Stromal cell of bone marrow (primary cell): ENCODE measurements at regions not wholly inside any gene's neighbourhood (a gene's known extent, or its start where the extent isn't known, plus 50 kb on each side); places are given as distances from the start of the nearest gene placed in this dataset.

ENCODE experiments used
- DNase-seq: peaks from one replicate; pipeline ENCODE4 v3.0.0-alpha.2; 2012; ENCODE audit warnings: low read depth

- no peak for DNase-seq
Observed at GRCh38 chr9:106324591-106325280, 538.2 kb upstream of the ZNF462 start.

DNA sequence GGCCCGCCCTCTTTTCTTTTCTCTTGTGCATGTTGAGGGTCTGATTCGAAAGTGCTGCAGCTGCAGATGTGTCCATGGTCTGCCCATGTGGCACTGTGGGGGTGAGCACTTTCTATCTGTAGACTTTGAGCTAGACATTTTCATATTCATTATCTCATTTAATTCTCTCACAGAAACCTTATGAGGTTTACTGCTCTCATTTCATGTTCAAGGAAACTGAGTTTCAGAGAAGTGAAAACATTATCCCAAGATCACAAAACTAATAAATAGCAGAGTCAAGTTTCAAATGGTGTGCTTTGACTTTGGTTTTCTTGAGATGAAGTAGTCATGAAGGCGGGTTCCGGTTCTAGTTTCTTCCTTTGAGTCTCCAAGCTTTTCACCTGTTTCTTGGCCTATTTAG lies 536.5 kb upstream of the ZNF462 start:
- no peak for DNase-seq

- DNase-seq: no peak
Observed at GRCh38 chr9:106333481-106333880, 529.5 kb upstream of the ZNF462 start.

- DNase-seq: no peak
Observed at GRCh38 chr9:106334081-106334480, 528.9 kb upstream of the ZNF462 start.

- no peak for DNase-seq
Observed at GRCh38 chr9:106339882-106340281, 523.1 kb upstream of the ZNF462 start.

- DNase-seq: no peak
Observed at GRCh38 chr9:106350777-106351176, 512.2 kb upstream of the ZNF462 start.

DNA sequence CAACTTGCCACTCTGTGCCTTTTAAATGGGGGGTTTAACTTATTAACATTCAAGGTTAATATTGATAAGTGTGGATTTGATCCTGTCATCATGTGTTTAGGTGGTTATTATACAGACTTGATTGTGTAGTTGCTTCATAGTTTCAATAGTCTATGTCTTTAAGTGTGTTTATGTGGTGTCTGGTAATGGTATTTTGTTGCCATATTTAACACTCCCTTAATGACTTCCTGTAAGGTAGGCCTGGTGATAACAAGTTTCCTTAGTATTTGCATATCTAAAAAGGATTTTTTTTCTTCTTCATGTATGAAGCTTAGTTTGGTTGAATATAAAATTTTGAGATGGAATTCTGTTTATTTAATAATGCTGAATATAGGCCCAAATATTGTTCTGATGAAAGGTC lies 506.0 kb upstream of the ZNF462 start:
- DNase-seq: no peak

DNA sequence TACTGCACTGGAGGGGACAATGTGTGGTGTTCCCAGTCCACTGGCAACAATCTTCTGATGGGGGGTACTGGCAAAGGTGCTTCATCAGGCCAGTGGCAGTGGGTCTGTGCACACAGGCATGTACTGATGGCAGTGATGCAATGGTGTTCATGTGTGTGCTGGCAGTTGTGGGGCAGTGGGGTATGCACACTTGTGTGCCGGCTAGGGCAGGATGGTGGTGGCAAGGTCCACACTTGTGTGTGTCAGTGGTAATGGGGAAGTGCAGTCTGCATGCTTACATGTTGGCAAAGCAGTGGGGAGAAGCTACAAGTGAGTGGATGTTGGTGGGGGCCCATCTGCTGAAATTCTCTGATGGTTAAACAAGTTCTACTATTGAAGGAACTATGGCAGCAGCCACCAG lies 504.6 kb upstream of the ZNF462 start:
- DNase-seq: no peak

DNA sequence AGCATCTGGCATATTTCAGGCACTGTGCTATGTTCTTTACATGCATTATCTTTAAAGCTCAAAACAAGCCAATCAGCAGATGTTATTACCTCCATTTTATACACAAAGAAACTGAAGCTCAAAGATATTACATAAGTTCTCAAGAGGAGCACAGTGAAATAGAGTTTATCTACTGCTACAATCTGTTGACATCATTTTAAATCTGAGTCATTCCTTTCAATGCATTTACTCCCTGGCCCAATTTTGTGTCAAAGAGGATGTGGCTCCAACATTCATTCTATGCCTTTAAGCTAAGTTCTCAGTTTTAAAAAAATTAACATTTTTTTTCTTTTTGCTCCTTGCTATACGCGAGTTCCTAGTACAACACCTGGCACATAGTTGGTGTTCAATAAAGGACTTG lies 486.3 kb upstream of the ZNF462 start:
- DNase-seq: no peak

- DNase-seq: no peak
Observed at GRCh38 chr9:106383072-106383471, 479.9 kb upstream of the ZNF462 start.

GRCh38 chr9:106387965-106388364 lies 475.0 kb upstream of the ZNF462 start:
- DNase-seq: no peak

GRCh38 chr9:106393226-106393625 lies 469.7 kb upstream of the ZNF462 start:
- no peak for DNase-seq

DNA sequence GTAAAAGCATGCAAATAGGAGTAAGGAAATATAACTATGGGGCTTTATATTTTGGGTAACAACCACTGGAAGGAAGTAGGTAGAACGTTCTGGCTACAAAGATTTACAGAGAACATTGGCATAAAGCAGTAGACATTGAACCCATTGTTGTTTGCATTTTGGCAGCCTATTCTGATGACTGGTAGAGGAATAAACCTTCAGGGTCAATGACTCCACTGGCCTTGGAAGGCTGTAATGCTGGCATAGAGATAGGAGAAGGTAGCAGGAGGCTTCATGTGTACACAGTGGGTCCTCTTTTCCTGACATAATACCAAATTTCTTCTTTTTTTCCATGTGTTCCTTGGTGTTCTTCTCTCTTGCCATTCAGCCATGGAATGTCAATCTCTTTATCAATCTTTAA lies 462.8 kb upstream of the ZNF462 start:
- no peak for DNase-seq

DNA sequence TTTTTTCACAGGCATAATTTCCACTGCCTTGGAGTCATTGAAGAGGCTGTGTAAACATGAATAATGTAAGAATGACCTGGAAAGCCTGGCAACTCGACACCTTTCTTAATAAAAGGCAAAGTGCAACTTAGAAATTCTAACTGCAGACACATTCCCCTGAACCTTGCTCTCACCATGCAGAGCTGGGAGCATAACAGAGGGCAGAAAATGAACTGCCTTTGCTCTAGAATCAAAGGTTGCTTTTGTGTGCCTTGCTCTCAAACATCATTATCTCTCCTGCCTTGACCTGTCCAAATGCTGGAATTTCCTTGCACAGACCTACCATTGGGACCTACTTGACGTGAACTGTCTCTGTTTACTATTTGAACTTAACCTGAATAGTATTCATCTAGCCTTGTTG lies 462.0 kb upstream of the ZNF462 start:
- DNase-seq: no peak

DNA sequence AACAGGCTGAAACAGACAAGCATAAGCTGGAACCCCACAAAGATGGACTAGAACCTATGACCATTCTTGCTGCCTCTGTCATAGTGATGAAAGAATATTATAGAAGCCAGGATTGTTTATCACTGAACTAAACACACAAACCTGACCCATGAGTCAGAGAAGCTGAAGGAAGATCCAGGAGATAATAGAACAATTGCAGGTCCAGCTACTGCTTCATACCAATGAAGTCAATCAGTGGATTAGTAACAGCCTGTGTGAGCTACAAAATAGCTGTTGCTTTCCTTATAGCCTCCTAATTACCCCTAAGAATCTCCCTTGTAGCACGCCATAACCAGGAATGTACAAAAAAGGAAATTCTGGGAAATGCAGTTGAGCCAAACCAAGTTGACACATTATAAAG lies 459.9 kb upstream of the ZNF462 start:
- no peak for DNase-seq

DNA sequence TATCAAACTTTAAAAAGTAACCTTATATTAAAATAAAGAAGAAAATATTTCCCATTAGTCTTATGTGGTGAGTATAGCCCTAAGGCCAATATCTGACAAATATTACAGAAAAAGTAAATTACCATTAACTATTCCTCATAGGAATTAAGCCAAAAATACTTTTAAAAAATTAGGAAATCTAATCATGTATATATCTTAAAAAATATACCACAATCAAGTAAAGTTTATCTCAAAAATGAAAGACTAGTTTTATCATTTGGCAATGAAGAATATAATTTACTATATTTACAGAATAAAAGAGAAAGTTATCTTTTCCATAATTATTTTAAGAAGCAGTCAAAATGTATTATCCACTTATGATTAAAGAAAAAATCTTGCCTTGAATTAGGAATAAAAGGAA lies 458.8 kb upstream of the ZNF462 start:
- DNase-seq: no peak

GRCh38 chr9:106405871-106406435 lies 457.0 kb upstream of the ZNF462 start:
- no peak for DNase-seq

DNA sequence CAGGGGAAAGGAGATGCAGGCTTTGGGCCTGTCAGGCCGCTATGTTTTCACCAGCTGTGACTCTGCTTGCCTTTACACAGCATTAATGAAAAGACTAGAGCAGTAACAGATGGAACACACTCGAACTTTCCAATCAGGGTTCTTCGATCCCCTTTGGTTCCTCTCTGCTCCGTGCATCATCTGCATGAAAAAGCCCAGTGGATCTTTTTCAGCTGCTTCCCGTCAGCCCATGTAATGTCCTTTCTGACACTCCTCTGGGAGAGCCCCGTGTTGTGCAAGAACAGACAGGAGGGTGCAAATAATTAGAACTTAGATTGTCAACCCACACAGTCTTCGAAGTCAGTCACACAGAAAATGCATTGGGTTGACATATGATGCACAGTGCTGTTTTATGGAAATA lies 448.9 kb upstream of the ZNF462 start:
- no peak for DNase-seq

DNA sequence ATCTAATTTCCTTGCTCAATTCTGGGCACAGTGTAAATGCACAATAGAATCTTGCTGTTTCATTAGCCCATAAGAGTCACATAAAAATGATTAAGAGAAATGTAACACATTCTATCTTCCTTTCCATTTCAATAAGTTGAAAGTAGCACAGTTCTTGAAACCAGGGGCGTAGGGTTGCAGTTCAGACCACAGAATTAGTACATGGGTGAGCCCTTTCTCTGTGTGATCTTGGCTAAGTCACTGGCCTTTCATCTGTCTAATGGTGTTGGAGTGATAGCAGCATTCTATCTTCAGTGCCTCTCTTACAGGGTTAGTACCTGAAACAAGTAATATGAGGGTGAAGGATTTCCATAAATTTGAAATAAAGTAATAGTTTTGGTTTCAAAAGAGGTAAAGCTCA lies 445.3 kb upstream of the ZNF462 start:
- no peak for DNase-seq

GRCh38 chr9:106419829-106420228 lies 443.1 kb upstream of the ZNF462 start:
- no peak for DNase-seq

- DNase-seq: no peak
Observed at GRCh38 chr9:106420511-106420944, 442.4 kb upstream of the ZNF462 start.

GRCh38 chr9:106421772-106422171 lies 441.2 kb upstream of the ZNF462 start:
- no peak for DNase-seq

DNA sequence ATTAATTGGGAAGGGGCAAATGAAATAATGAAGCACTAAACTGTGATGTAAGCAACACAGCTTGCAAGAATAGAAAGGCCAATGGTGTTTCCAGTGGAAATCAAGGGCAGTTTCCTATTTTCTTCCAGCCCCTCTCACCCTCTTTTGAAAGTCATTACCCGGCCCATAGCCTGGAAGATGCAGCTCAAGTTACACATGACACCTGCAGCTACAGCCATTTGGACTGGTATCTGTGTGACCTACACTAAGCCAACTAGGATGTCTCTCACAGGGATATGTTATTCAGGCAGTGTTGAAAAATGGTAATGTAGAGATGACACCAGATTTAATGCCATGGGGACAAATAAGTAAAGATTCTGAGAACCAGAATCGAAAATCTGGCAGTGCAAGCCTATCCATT lies 439.4 kb upstream of the ZNF462 start:
- no peak for DNase-seq

GRCh38 chr9:106432631-106433030 lies 430.3 kb upstream of the ZNF462 start:
- no peak for DNase-seq
